H1 (cell line): ENCODE measurements at regions not wholly inside any gene's neighbourhood (a gene's known extent, or its start where the extent isn't known, plus 50 kb on each side); places are given as distances from the start of the nearest gene placed in this dataset.

Experiments used
- CTCF ChIA-PET: fragments of 300-600 bp; sonication (Branson Sonifier 250); formaldehyde crosslinking; loops from one replicate; lab custom pipeline; 2021; ENCODE audit not compliant: partially characterized antibody; lab: Charles Lee
- POLR2A ChIA-PET: fragments of 300-600 bp; sonication (Branson Sonifier 250); formaldehyde crosslinking; loops from one replicate; lab custom pipeline; 2021; ENCODE audit warnings: inconsistent platforms; ENCODE audit not compliant: partially characterized antibody; lab: Charles Lee
- DNase-seq, 2 experiments: peaks; one replicate each; pipeline versions ENCODE4 v3.0.0 to v3.0.0-alpha.2; 2010 to 2022; ENCODE audit warnings: low spot score in 2 of 2, low read depth in 1 of 2, mixed read lengths in 1 of 2
- FAIRE-seq: peaks from 2 replicates; lab custom pipeline; 2011; peaks lifted over from hg19 to GRCh38; lab: Jason Lieb, UNC
- H2AFZ ChIP-seq: 2 replicates; pipeline ENCODE4 v1.8.1; 2012; ENCODE audit warnings: low read length, inconsistent platforms
- H2AK5ac ChIP-seq: 2 replicates; pipeline ENCODE4 v1.6.1; 2013; ENCODE audit warnings: low read depth, low read length
- H2BK120ac ChIP-seq: replicated peaks from 2 replicates; pipeline ENCODE3; 2013; ENCODE audit warnings: low read depth, low read length, inconsistent platforms
- H2BK12ac ChIP-seq: 2 replicates; pipeline ENCODE4 v1.6.1; 2013; ENCODE audit warnings: low read depth, low read length
- H2BK15ac ChIP-seq: 2 replicates; pipeline ENCODE4 v1.6.1; 2013; ENCODE audit warnings: low read length
- H2BK20ac ChIP-seq: 2 replicates; pipeline ENCODE4 v1.6.1; 2013; ENCODE audit warnings: low read length
- H2BK5ac ChIP-seq: 2 replicates; pipeline ENCODE4 v1.6.1; 2013; ENCODE audit warnings: low read depth, low read length
- H3K14ac ChIP-seq: 2 replicates; pipeline ENCODE4 v1.6.1; 2013; ENCODE audit warnings: inconsistent platforms; ENCODE audit not compliant: insufficient read length
- H3K18ac ChIP-seq: 2 replicates; pipeline ENCODE4 v1.6.1; 2013; ENCODE audit warnings: low read length; ENCODE audit errors: extremely low read depth
- H3K23ac ChIP-seq: 2 replicates; pipeline ENCODE4 v1.6.1; 2013; ENCODE audit warnings: inconsistent platforms; ENCODE audit not compliant: insufficient read length
- H3K23me2 ChIP-seq: 2 replicates; pipeline ENCODE4 v1.6.1; 2013; ENCODE audit warnings: low read depth, low read length
- H3K27ac ChIP-seq: 2 replicates; pipeline ENCODE4 v1.6.1; 2011; ENCODE audit warnings: low read depth, low read length, inconsistent platforms
- H3K27me3 ChIP-seq, 4 experiments: replicated peaks in 1 of 4; 1 replicate in 1 of 4; 2 replicates in 3 of 4; pipeline versions ENCODE4 v1.6.1 to v1.8.1; 2011 to 2013; ENCODE audit warnings: low read length in 3 of 4, mild to moderate bottlenecking in 3 of 4, inconsistent platforms in 2 of 4, mixed read lengths in 2 of 4, moderate library complexity in 1 of 4; ENCODE audit not compliant: control insufficient read depth in 3 of 4, insufficient read depth in 3 of 4; ENCODE audit errors: extremely low read depth in 1 of 4
- H3K36me3 ChIP-seq, 4 experiments: 2 replicates each; pipeline versions ENCODE4 v1.6.1 to v1.8.1; 2011 to 2013; ENCODE audit warnings: mild to moderate bottlenecking in 4 of 4, low read length in 3 of 4, moderate library complexity in 2 of 4, control low read depth in 1 of 4, inconsistent platforms in 1 of 4; ENCODE audit not compliant: insufficient read depth in 4 of 4, control insufficient read depth in 2 of 4
- H3K4ac ChIP-seq: replicated peaks from 2 replicates; pipeline ENCODE3; 2013; ENCODE audit warnings: low read length, low read depth, mixed read lengths, inconsistent platforms; ENCODE audit not compliant: insufficient read length
- H3K4me1 ChIP-seq, 4 experiments: replicated peaks in 1 of 4; 1 replicate in 1 of 4; 2 replicates in 3 of 4; pipeline versions ENCODE4 v1.6.1 to v1.8.1; 2011 to 2013; ENCODE audit warnings: low read length in 3 of 4, inconsistent platforms in 2 of 4, mixed read lengths in 1 of 4; ENCODE audit not compliant: insufficient read depth in 4 of 4, control insufficient read depth in 3 of 4
- H3K4me2 ChIP-seq, 2 experiments: 2 replicates each; pipeline versions ENCODE4 v1.6.1 to v1.8.1; 2011 to 2013; ENCODE audit warnings: low read depth in 2 of 2, low read length in 2 of 2, control low read depth in 1 of 2, inconsistent platforms in 1 of 2, mild to moderate bottlenecking in 1 of 2; ENCODE audit not compliant: insufficient read depth in 1 of 2
- H3K4me3 ChIP-seq, 4 experiments: fragments of 200-600, 300-600 bp in 1 of 4; sonication (generic), shearing (Covaris generic), sonication (Bioruptor Twin) in 1 of 4; 2 replicates each; pipeline versions ENCODE4 v1.5.1 to v1.8.1; 2011 to 2016; ENCODE audit warnings: low read length in 4 of 4, low read depth in 3 of 4, control low read depth in 2 of 4, inconsistent platforms in 2 of 4, mild to moderate bottlenecking in 2 of 4, mixed read lengths in 1 of 4, moderate library complexity in 1 of 4; ENCODE audit not compliant: insufficient read depth in 2 of 4; ENCODE audit errors: extremely low read depth in 1 of 4
- H3K56ac ChIP-seq: replicated peaks from 2 replicates; pipeline ENCODE3; 2013; ENCODE audit warnings: low read depth, mild to moderate bottlenecking, mixed read lengths, low read length, inconsistent platforms; ENCODE audit not compliant: insufficient read length
- H3K79me1 ChIP-seq: 2 replicates; pipeline ENCODE4 v1.6.1; 2013; ENCODE audit warnings: low read depth, low read length, control low read depth
- H3K79me2 ChIP-seq, 2 experiments: 2 replicates each; pipeline versions ENCODE4 v1.6.1 to v1.8.1; 2012 to 2013; ENCODE audit warnings: low read length in 2 of 2, mild to moderate bottlenecking in 2 of 2, inconsistent platforms in 1 of 2; ENCODE audit not compliant: insufficient read depth in 2 of 2, control insufficient read depth in 1 of 2
- H3K9ac ChIP-seq, 4 experiments: replicated peaks in 1 of 4; 1 replicate in 1 of 4; 2 replicates in 3 of 4; pipeline versions ENCODE4 v1.6.1 to v1.8.1; 2011 to 2013; ENCODE audit warnings: low read depth in 3 of 4, low read length in 3 of 4, control low read depth in 2 of 4, mild to moderate bottlenecking in 2 of 4, moderate library complexity in 2 of 4, inconsistent platforms in 1 of 4; ENCODE audit errors: extremely low read depth in 1 of 4
- H3K9me3 ChIP-seq, 2 experiments: 2 replicates each; pipeline versions ENCODE4 v1.6.1 to v1.8.1; 2012 to 2013; ENCODE audit warnings: mild to moderate bottlenecking in 2 of 2, moderate library complexity in 2 of 2, control low read depth in 1 of 2, inconsistent platforms in 1 of 2, low read depth in 1 of 2, low read length in 1 of 2, mixed read lengths in 1 of 2; ENCODE audit not compliant: insufficient read depth in 2 of 2
- H4K20me1 ChIP-seq, 2 experiments: replicated peaks in 1 of 2; 2 replicates each; pipeline versions ENCODE3 to v1.8.1; 2011 to 2013; ENCODE audit warnings: inconsistent platforms in 2 of 2, low read length in 2 of 2, mild to moderate bottlenecking in 1 of 2; ENCODE audit not compliant: insufficient read depth in 2 of 2, control insufficient read depth in 1 of 2
- H4K5ac ChIP-seq: 2 replicates; pipeline ENCODE4 v1.6.1; 2013; ENCODE audit warnings: low read length, low read depth, mixed read lengths, inconsistent platforms; ENCODE audit not compliant: insufficient read length
- H4K8ac ChIP-seq: 2 replicates; pipeline ENCODE4 v1.8.0; 2013; ENCODE audit warnings: mild to moderate bottlenecking, moderate library complexity, low read length, inconsistent platforms; ENCODE audit not compliant: insufficient read depth; ENCODE audit errors: extremely low read depth
- H4K91ac ChIP-seq: replicated peaks from 2 replicates; pipeline ENCODE3; 2013; ENCODE audit warnings: low read length, mixed read lengths, inconsistent platforms; ENCODE audit not compliant: insufficient read length
- ATF2 ChIP-seq: IDR thresholded peaks from 2 replicates; pipeline ENCODE4 v1.6.1; 2012; ENCODE audit warnings: low read length, inconsistent platforms
- BACH1 ChIP-seq: IDR thresholded peaks from 2 replicates; pipeline ENCODE4 v1.6.1; 2012; ENCODE audit warnings: low read length, improper control_type of control experiment
- EGR1 ChIP-seq: IDR thresholded peaks from 2 replicates; pipeline ENCODE4 v1.6.1; 2011; ENCODE audit warnings: low read depth, low read length, borderline replicate concordance
- FOSL1 ChIP-seq: IDR thresholded peaks from 2 replicates; pipeline ENCODE4 v1.6.1; 2011; ENCODE audit warnings: mild to moderate bottlenecking, low read depth, low read length, moderate library complexity; ENCODE audit not compliant: insufficient read depth
- GABPA ChIP-seq: IDR thresholded peaks from 2 replicates; pipeline ENCODE4 v1.6.1; 2011; ENCODE audit warnings: mild to moderate bottlenecking, low read length, moderate library complexity, borderline replicate concordance; ENCODE audit not compliant: insufficient read depth
- KDM5A ChIP-seq: fragments of 200-600 bp; IDR thresholded peaks from 2 replicates; pipeline ENCODE4 v1.7.1; 2012; ENCODE audit warnings: mild to moderate bottlenecking, low read length, inconsistent platforms, mixed read lengths
- POLR2AphosphoS5 ChIP-seq: IDR thresholded peaks from 2 replicates; pipeline ENCODE4 v1.6.1; 2011; ENCODE audit warnings: low read depth, low read length
- SIN3A ChIP-seq, 2 experiments: IDR thresholded peaks in 1 of 2; conservative IDR thresholded peaks in 1 of 2; 2 replicates each; pipeline ENCODE4 v1.6.1; 2011 to 2012; ENCODE audit warnings: low read length in 2 of 2, improper control_type of control experiment in 1 of 2, low read depth in 1 of 2, mild to moderate bottlenecking in 1 of 2
- ZNF274 ChIP-seq: IDR thresholded peaks from 2 replicates; pipeline ENCODE4 v1.7.0; 2012; ENCODE audit warnings: low read length, borderline replicate concordance; ENCODE audit errors: extremely low read depth
- WGBS, 2 experiments: shearing (Covaris generic) in 1 of 2; methylation state at CpG; one replicate each; pipeline versions ENCODE4 v1.1.6 to v1.1.7; 2013 to 2015; ENCODE audit warnings: low lambda C conversion rate in 2 of 2, mixed read lengths in 2 of 2, inconsistent platforms in 1 of 2, low coverage in 1 of 2, missing lambda C conversion rate in 1 of 2; ENCODE audit not compliant: insufficient replicate concordance in 2 of 2, insufficient coverage in 1 of 2, insufficient read length in 1 of 2; ENCODE audit errors: extremely low coverage in 1 of 2, missing lambda C conversion rate in 1 of 2; 5-methylcytosine and 5-hydroxymethylcytosine counted together

GRCh38 chr3:132871956-132872355 is 149.7 kb upstream of the NPHP3 start:
- no peak overlapping the region for H2BK15ac ChIP-seq
- H3K36me3 ChIP-seq = no peaks in the 10 kb centered on the region
- H4K5ac ChIP-seq = no peak overlapping the region
- no peak overlapping the region for H2AFZ ChIP-seq
- DNase-seq = no peak
- no peak overlapping the region for H3K4me2 ChIP-seq
- H3K18ac ChIP-seq = no peak overlapping the region
- no peak overlapping the region for H3K27ac ChIP-seq
- H2BK5ac ChIP-seq = no peak overlapping the region
- H3K4ac ChIP-seq = no peak overlapping the region
- CTCF ChIA-PET = interaction anchor here (0.6 to 1.2 kb wide), 2 partner anchors 120 to 411 kb away, joined by 3 read pairs; no protein-coding TSS in a partner anchor
- no peak overlapping the region for H3K14ac ChIP-seq
- no peak overlapping the region for H3K4me3 ChIP-seq
- H3K23ac ChIP-seq = no peak overlapping the region
- no peak overlapping the region for H2AK5ac ChIP-seq
- FAIRE-seq = no peak
- no peak overlapping the region for H3K56ac ChIP-seq
- no peak overlapping the region for H2BK20ac ChIP-seq
- H3K27me3 ChIP-seq = no peaks in the 10 kb centered on the region
- H3K79me1 ChIP-seq = no peaks in the 10 kb centered on the region
- no peak overlapping the region for H4K91ac ChIP-seq
- no peak overlapping the region for H3K9ac ChIP-seq
- H4K20me1 ChIP-seq = no peaks in the 10 kb centered on the region
- no peak overlapping the region for H4K8ac ChIP-seq
- H3K23me2 ChIP-seq = no peaks in the 10 kb centered on the region
- TF ChIP-seq POLR2AphosphoS5 (no peak), ZNF274 (no peak), BACH1 (no peak), EGR1 (no peak), SIN3A (conservative IDR thresholded peaks at IDR 0.05 in 1 of 2, IDR thresholded peaks at IDR 0.05 in 1 of 2; ENCODE audit: low read depth in 1 of 2, low read length in 2 of 2) (no peak), KDM5A (no peak), GABPA (no peak), ATF2 (no peak), FOSL1 (no peak)
- no peaks in the 10 kb centered on the region for H3K9me3 ChIP-seq
- H2BK120ac ChIP-seq = no peak overlapping the region
- no peaks in the 10 kb centered on the region for H3K79me2 ChIP-seq
- H2BK12ac ChIP-seq = no peak overlapping the region
- H3K4me1 ChIP-seq = no peaks in the 10 kb centered on the region
- WGBS, 2 experiments = 82% methylated on average over 4 of the region's 4 CpGs; no CpG with 5 or more reads in 1 of the 2 experiments
- POLR2A ChIA-PET = no interaction called here
